Upper lobe of left lung (tissue), 4 donors: ENCODE measurements at regions not wholly inside any gene's neighbourhood (a gene's known extent, or its start where the extent isn't known, plus 50 kb on each side); places are given as distances from the start of the nearest gene placed in this dataset.

ENCODE experiments used
- CTCF ChIP-seq, 6 experiments: fragments of 450-650 bp in 4 of 6; fragments of 200-600 bp in 2 of 6; sonication (generic) in 2 of 6; IDR thresholded peaks; one replicate each; pipeline ENCODE4 v1.5.1; 2016 to 2019; ENCODE audit warnings: antibody characterized with exemption in 6 of 6
- POLR2A ChIP-seq, 4 donors: fragments of 450-650 bp; IDR thresholded peaks; one replicate each; pipeline ENCODE4 v1.5.1; 2016 to 2017; ENCODE audit warnings: antibody characterized with exemption in 4 of 4, mild to moderate bottlenecking in 2 of 4

DNA sequence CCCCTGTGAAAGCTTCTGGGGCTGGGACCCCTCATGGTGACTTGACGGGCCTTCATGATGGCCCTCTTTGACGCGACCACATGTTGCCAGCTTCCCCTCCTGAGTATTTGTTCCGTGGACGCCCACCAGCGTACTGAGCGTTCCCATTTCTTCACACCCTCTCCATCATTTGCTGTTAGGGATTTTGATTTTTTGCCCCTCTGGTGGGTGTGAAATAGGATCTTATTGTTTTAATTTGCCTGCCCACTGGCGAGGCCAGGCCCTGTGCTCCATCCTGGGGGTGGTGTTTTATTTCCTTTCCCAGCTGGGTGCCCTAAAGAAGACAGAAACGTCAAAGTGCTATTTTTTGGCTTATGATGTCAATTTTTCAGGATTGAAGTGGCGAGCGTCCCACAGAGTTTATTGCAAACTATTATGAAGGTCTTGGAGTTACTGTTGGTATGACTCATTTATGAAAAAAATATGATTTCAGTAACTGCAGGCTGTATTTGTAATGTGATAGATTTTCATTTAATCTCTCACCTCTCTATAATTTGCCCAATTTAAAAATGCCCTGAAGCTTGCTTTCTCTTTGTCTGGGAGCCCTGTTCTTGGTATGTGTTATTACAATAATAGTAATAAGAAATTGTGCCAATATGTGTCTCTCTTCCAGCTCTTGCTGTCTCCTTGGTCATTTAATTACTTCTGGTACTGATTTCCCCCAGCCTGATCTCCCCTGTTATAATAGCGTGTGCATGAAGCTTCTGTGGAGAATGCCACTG lies 99.6 kb downstream of the SLC25A47 start:
- TF ChIP-seq POLR2A (IDR thresholded peaks at IDR 0.05): no peak
- TF ChIP-seq CTCF (IDR thresholded peaks at IDR 0.05): no peak
